Common myeloid progenitor, CD34-positive (primary cell): ENCODE measurements at regions not wholly inside any gene's neighbourhood (a gene's known extent, or its start where the extent isn't known, plus 50 kb on each side); places are given as distances from the start of the nearest gene placed in this dataset.

Experiments used
- CTCF ChIA-PET: fragments of 350-600 bp; sonication (Branson Sonifier 250); formaldehyde crosslinking; loops from one replicate; lab custom pipeline; 2021; ENCODE audit warnings: antibody characterized with exemption; lab: Charles Lee
- POLR2A ChIA-PET: fragments of 350-600 bp; sonication (Branson Sonifier 250); formaldehyde crosslinking; loops from one replicate; lab custom pipeline; 2021; ENCODE audit warnings: antibody characterized with exemption; lab: Charles Lee
- DNase-seq, 3 donors: peaks; one replicate each; pipeline versions ENCODE4 v3.0.0 to v3.0.0-alpha.2; 2013
- H3K27ac ChIP-seq, 2 experiments: 1 replicate in 1 of 2; 2 replicates in 1 of 2; pipeline ENCODE4 v1.7.0; 2013; ENCODE audit warnings: inconsistent platforms in 2 of 2, low read length in 2 of 2, mild to moderate bottlenecking in 2 of 2, low read depth in 1 of 2, moderate library complexity in 1 of 2; ENCODE audit not compliant: severe bottlenecking in 2 of 2, insufficient read depth in 1 of 2, poor library complexity in 1 of 2
- H3K27me3 ChIP-seq, 5 experiments: replicated peaks in 2 of 5; 1 replicate in 3 of 5; 2 replicates in 2 of 5; pipeline versions ENCODE4 v1.6.1 to v1.7.0; 2013; ENCODE audit warnings: low read length in 4 of 5, mild to moderate bottlenecking in 2 of 5, moderate library complexity in 2 of 5, inconsistent platforms in 1 of 5; ENCODE audit not compliant: insufficient read depth in 5 of 5, control insufficient read depth in 4 of 5
- H3K36me3 ChIP-seq, 4 experiments: 1 replicate in 2 of 4; 2 replicates in 2 of 4; pipeline versions ENCODE4 v1.6.1 to v1.7.0; 2013; ENCODE audit warnings: low read length in 3 of 4, control low read depth in 1 of 4, mild to moderate bottlenecking in 1 of 4; ENCODE audit not compliant: control insufficient read depth in 4 of 4, insufficient read depth in 4 of 4
- H3K4me1 ChIP-seq, 4 experiments: 1 replicate in 3 of 4; 2 replicates in 1 of 4; pipeline versions ENCODE4 v1.6.1 to v1.7.1; 2013; ENCODE audit warnings: low read length in 3 of 4, mild to moderate bottlenecking in 3 of 4, control low read depth in 1 of 4, inconsistent platforms in 1 of 4, moderate library complexity in 1 of 4; ENCODE audit not compliant: control insufficient read depth in 4 of 4, insufficient read depth in 4 of 4; ENCODE audit errors: control extremely low read depth in 1 of 4
- H3K4me3 ChIP-seq, 7 experiments: 1 replicate in 4 of 7; 2 replicates in 3 of 7; pipeline versions ENCODE4 v1.5.1 to v1.7.0; 2013; ENCODE audit warnings: mild to moderate bottlenecking in 7 of 7, low read length in 6 of 7, moderate library complexity in 6 of 7, inconsistent platforms in 2 of 7, low read depth in 2 of 7, control low read depth in 1 of 7; ENCODE audit not compliant: insufficient read depth in 4 of 7, control insufficient read depth in 1 of 7; ENCODE audit errors: extremely low read depth in 1 of 7
- H3K9me3 ChIP-seq, 5 experiments: 1 replicate in 4 of 5; 2 replicates in 1 of 5; pipeline versions ENCODE4 v1.6.1 to v1.7.1; 2013; ENCODE audit warnings: low read length in 4 of 5, mild to moderate bottlenecking in 2 of 5, inconsistent platforms in 1 of 5, low read depth in 1 of 5, moderate library complexity in 1 of 5; ENCODE audit not compliant: control insufficient read depth in 4 of 5, insufficient read depth in 2 of 5; ENCODE audit errors: control extremely low read depth in 1 of 5
- WGBS: methylation state at CpG from one replicate; pipeline ENCODE4 v1.1.5; 2013; ENCODE audit not compliant: insufficient coverage; 5-methylcytosine and 5-hydroxymethylcytosine counted together

DNA sequence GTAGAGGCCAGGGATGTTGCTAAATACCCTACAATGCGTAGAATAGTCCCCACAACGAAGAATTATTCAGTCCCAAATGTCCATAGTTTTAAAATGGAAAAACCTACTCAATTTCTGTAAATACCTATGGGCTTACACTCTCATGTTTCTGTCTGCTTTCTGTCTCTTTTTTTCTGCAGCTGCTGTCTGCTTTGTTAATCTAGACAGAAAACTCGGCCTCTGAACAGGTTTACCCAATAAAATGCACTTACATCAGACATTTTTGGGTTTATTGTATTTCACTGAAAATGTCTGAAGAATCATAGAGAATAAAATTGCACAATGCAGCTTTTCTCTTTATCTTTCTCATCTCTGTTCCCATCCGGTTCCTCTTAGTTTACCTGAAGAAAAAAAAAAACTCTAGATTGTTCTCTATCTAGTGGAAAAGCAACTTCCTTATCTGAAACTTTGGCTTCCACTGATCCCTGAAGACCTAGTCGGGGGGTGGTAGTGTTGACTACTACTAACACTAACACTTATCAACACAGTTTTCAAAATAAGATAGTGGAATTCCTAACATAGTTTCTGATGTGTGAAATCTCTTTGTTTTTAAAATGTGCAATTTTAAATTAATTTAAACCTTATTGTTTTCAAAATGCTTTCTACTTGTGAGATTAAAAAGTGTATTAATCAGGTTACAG, 76.9 kb upstream of the CCDC190 start:
- H3K36me3 ChIP-seq, result no peaks in the 10 kb centered on the region
- peaks cover 0 to 13% (median 6%) of the 10 kb centered on the region in 5 experiments for H3K27me3 ChIP-seq
- no peak overlapping the region for H3K27ac ChIP-seq
- ChIA-PET CTCF (no interaction called here), POLR2A (no interaction called here)
- WGBS, result no CpG with 5 or more reads among the region's 5 CpGs
- no peak for DNase-seq
- no peaks in the 10 kb centered on the region for H3K9me3 ChIP-seq
- no peak overlapping the region for H3K4me3 ChIP-seq
- no peaks in the 10 kb centered on the region for H3K4me1 ChIP-seq

DNA sequence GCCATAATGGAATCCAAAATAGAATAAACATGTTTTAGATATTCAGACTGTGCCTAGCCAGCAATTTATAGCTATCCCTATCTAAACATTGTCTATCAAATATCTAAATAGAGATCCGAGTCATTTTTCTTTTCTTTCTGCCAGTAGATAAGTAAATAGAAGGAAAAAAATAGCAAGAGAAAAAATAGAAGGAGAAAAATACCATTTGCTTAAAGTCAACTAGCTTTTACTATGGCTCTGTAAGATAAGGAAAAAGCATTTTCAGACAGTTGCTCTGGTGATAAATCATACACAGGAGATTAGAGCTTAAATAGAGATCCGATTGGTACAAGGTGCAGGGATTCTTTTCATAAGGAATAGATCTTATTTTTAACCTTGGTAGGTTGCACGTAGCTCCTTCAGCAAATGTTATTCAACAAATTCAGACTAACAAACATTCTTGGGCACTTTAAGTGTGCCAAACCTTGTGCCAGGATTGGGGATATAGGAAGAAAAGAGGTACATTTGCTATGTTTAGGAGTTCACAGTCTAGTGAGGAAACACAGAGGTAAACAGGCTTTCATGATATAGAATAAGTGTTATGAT, 70.1 kb upstream of the CCDC190 start:
- Histone ChIP-seq H3K4me3 (no peak overlapping the region), H3K36me3 (no peaks in the 10 kb centered on the region), H3K4me1 (no peaks in the 10 kb centered on the region), H3K9me3 (no peaks in the 10 kb centered on the region), H3K27me3 (peaks cover 0 to 10% (median 0%) of the 10 kb centered on the region in 5 experiments), H3K27ac (no peak overlapping the region)
- WGBS, result 100% methylated on average over 1 of the region's 3 CpGs
- DNase-seq, result no peak
- POLR2A ChIA-PET, result no interaction called here
- CTCF ChIA-PET, result interaction anchor here (1.0 kb wide), 1 partner anchor 10 kb away, joined by 3 read pairs; no protein-coding TSS in a partner anchor

- DNase-seq, result no peak
- Histone ChIP-seq H3K4me3 (no peak overlapping the region), H3K9me3 (no peaks in the 10 kb centered on the region), H3K27ac (no peak overlapping the region), H3K4me1 (no peaks in the 10 kb centered on the region), H3K36me3 (no peaks in the 10 kb centered on the region), H3K27me3 (peaks cover 0 to 10% (median 0%) of the 10 kb centered on the region in 5 experiments)
- POLR2A ChIA-PET, result no interaction called here
- CTCF ChIA-PET, result interaction anchor here (1.0 kb wide), 1 partner anchor 11 kb away, joined by 3 read pairs; no protein-coding TSS in a partner anchor
Measured at GRCh38 chr1:162930532-162930931, 69.6 kb upstream of the CCDC190 start.

GRCh38 chr1:162929177-162929576, 68.2 kb upstream of the CCDC190 start:
- Histone ChIP-seq H3K27me3 (peaks cover 0 to 16% (median 2%) of the 10 kb centered on the region in 5 experiments), H3K4me1 (no peaks in the 10 kb centered on the region), H3K9me3 (no peaks in the 10 kb centered on the region), H3K36me3 (no peaks in the 10 kb centered on the region), H3K4me3 (no peak overlapping the region), H3K27ac (no peak overlapping the region)
- CTCF ChIA-PET, result no interaction called here
- DNase-seq, result no peak
- WGBS, result 100% methylated on average over 1 of the region's 3 CpGs
- POLR2A ChIA-PET, result no interaction called here

DNA sequence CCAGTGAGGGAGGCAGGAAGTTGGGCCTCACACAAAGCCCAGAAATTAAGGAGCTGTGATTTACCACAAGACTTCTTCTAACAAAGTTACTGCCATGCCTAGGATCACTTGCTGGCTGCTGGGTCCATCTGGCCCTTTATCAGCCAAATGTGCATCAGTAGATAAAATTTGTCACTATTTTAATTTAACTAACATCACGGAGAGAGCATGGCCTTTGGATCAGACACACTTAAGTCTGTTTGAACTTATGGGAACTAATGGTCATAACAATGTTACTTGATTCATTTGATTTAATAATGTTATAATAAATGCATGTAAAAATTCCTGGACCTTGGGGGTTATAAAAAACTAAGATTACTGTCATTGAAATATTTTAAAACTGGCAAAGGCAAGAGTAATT, 67.2 kb upstream of the CCDC190 start:
- no CpG with 5 or more reads among the region's 1 CpG for WGBS
- POLR2A ChIA-PET, result no interaction called here

GRCh38 chr1:162927421-162927820, 66.4 kb upstream of the CCDC190 start:
- WGBS, result 93% methylated on average over 5 of the region's 5 CpGs
- CTCF ChIA-PET, result interaction anchor here (1.1 kb wide), 1 partner anchor 12 kb away, joined by 3 read pairs; no protein-coding TSS in a partner anchor
- H3K9me3 ChIP-seq, result no peaks in the 10 kb centered on the region
- peaks cover 0 to 14% (median 3%) of the 10 kb centered on the region in 5 experiments for H3K27me3 ChIP-seq
- no peaks in the 10 kb centered on the region for H3K36me3 ChIP-seq
- no peaks in the 10 kb centered on the region for H3K4me1 ChIP-seq
- no peak overlapping the region for H3K27ac ChIP-seq
- no peak for DNase-seq
- no peak overlapping the region for H3K4me3 ChIP-seq
- POLR2A ChIA-PET, result no interaction called here

More for the DNA sequence above, 67.2 kb upstream of the CCDC190 start:
- CTCF ChIA-PET, result no interaction called here
- H3K36me3 ChIP-seq, result no peaks in the 10 kb centered on the region
- no peaks in the 10 kb centered on the region for H3K4me1 ChIP-seq
- H3K4me3 ChIP-seq, result no peak overlapping the region
- H3K27me3 ChIP-seq, result peaks cover 0 to 15% (median 3%) of the 10 kb centered on the region in 5 experiments
- no peak for DNase-seq
- no peak overlapping the region for H3K27ac ChIP-seq
- H3K9me3 ChIP-seq, result no peaks in the 10 kb centered on the region

- Histone ChIP-seq H3K4me3 (no peak overlapping the region), H3K4me1 (no peaks in the 10 kb centered on the region), H3K36me3 (no peaks in the 10 kb centered on the region), H3K27me3 (peaks cover 0 to 14% (median 3%) of the 10 kb centered on the region in 5 experiments), H3K9me3 (no peaks in the 10 kb centered on the region), H3K27ac (no peak overlapping the region)
- CTCF ChIA-PET, result interaction anchor here (1.1 kb wide), 1 partner anchor 12 kb away, joined by 3 read pairs; no protein-coding TSS in a partner anchor
- DNase-seq, result no peak
- POLR2A ChIA-PET, result no interaction called here
- WGBS, result 100% methylated on average over 3 of the region's 3 CpGs
Measured at GRCh38 chr1:162926906-162927305, 65.9 kb upstream of the CCDC190 start.
